ENCODE measurements at regions not wholly inside any gene's neighbourhood (a gene's known extent, or its start where the extent isn't known, plus 50 kb on each side); places are given as distances from the start of the nearest gene placed in this dataset.

GRCh38 chr6:150661216-150662007 lies 61.7 kb downstream of the PLEKHG1 start:
- TF ChIP-seq CTCF (IDR thresholded peaks at IDR 0.05) (no peak), POLR2A (IDR thresholded peaks at IDR 0.05) (no peak)
